GM21723 (cell line): ENCODE measurements at regions not wholly inside any gene's neighbourhood (a gene's known extent, or its start where the extent isn't known, plus 50 kb on each side); places are given as distances from the start of the nearest gene placed in this dataset.

Experiments used
- ATAC-seq: cut with Tn5 transposase; IDR thresholded peaks from one replicate; pipeline ENCODE4 v1.9.1; 2021; ENCODE audit warnings: mild to moderate bottlenecking, moderate library complexity; ENCODE audit not compliant: unreplicated experiment

- no peak for ATAC-seq
Observed at GRCh38 chr7:18081617-18082016, 54.0 kb upstream of the PRPS1L1 start.

GRCh38 chr7:18082169-18082568 lies 54.5 kb upstream of the PRPS1L1 start:
- no peak for ATAC-seq

- ATAC-seq: no peak
Observed at GRCh38 chr7:18086165-18087025, 58.7 kb upstream of the PRPS1L1 start.

- ATAC-seq: no peak
Observed at GRCh38 chr7:18087026-18087686, 59.5 kb upstream of the PRPS1L1 start.

GRCh38 chr7:18087687-18088078 lies 60.0 kb upstream of the PRPS1L1 start:
- ATAC-seq: no peak

- ATAC-seq: no peak
Observed at GRCh38 chr7:18096087-18096486, 68.4 kb upstream of the PRPS1L1 start.

GRCh38 chr7:18102576-18102975 lies 74.9 kb upstream of the PRPS1L1 start:
- no peak for ATAC-seq

- ATAC-seq: no peak
Observed at GRCh38 chr7:18103436-18104218, 76.0 kb upstream of the PRPS1L1 start.

- no peak for ATAC-seq
Observed at GRCh38 chr7:18109762-18110161, 82.1 kb upstream of the PRPS1L1 start.

- no peak for ATAC-seq
Observed at GRCh38 chr7:18116661-18117060, 89.0 kb upstream of the PRPS1L1 start.

- no peak for ATAC-seq
Observed at GRCh38 chr7:18117482-18117881, 89.8 kb upstream of the PRPS1L1 start.

- ATAC-seq: no peak
Observed at GRCh38 chr7:18119985-18120384, 92.3 kb upstream of the PRPS1L1 start.

GRCh38 chr7:18123508-18124239 lies 96.0 kb upstream of the PRPS1L1 start:
- no peak for ATAC-seq

GRCh38 chr7:18125476-18125875 lies 97.8 kb upstream of the PRPS1L1 start:
- no peak for ATAC-seq

- ATAC-seq: no peak
Observed at GRCh38 chr7:18126281-18126680, 98.6 kb upstream of the PRPS1L1 start.

GRCh38 chr7:18128846-18129245 lies 101.2 kb upstream of the PRPS1L1 start:
- no peak for ATAC-seq

GRCh38 chr7:18132811-18133210 lies 105.2 kb upstream of the PRPS1L1 start:
- no peak for ATAC-seq

- no peak for ATAC-seq
Observed at GRCh38 chr7:18133921-18134320, 106.3 kb upstream of the PRPS1L1 start.

- ATAC-seq: no peak
Observed at GRCh38 chr7:18140943-18141342, 113.3 kb upstream of the PRPS1L1 start.

- ATAC-seq: no peak
Observed at GRCh38 chr7:18144166-18144565, 116.5 kb upstream of the PRPS1L1 start.

- no peak for ATAC-seq
Observed at GRCh38 chr7:18145160-18145559, 117.5 kb upstream of the PRPS1L1 start.
